NCI-H146 treated with DMSO at 0.1 percent for 48 hours (cell line): ENCODE measurements at regions not wholly inside any gene's neighbourhood (a gene's known extent, or its start where the extent isn't known, plus 50 kb on each side); places are given as distances from the start of the nearest gene placed in this dataset.

Source experiments
- DNase-seq: peaks from one replicate; lab custom pipeline; 2025; ENCODE audit not compliant: unreplicated experiment; lab: John Stamatoyannopoulos, UW

DNA sequence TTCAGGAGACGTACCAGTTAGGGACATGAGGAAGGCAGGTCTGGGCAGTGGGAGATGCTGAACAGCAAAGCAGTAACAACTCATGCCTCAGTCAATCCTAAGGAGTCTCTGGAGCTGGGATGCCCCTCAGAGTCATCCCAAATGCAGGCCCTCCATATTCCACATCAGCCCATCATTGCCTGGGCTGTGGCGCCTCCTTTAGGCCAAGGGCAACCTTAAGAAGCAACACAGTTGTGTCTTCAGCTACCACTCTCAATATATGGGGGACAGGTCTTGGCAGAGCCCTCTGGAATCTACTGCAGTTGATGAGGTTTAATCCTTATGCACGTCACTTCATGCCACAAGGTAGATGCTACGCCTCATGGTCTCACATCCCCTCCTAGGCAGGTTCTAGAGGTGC lies 682.0 kb upstream of the RAB6C start:
- DNase-seq = no peak

DNA sequence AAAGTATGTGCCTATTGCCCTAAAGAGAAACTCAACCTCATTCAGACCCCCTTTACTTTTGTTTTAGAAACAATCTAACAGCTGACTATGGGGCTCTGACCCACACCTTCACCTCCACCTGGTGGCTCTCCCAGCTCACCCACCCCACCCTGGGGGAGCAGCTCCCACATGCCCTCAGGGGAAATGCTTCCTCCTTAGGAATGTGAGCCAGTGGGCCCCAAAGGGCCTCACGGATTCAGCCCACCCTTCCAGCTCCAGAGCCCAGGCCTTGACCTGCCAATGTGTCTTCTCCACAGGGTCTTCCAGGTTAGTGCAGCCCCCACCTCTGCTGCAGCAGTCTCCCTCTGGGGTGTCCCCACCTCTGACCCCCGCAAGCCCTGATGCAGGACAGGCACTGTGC lies 680.1 kb upstream of the RAB6C start:
- DNase-seq = no peak

DNA sequence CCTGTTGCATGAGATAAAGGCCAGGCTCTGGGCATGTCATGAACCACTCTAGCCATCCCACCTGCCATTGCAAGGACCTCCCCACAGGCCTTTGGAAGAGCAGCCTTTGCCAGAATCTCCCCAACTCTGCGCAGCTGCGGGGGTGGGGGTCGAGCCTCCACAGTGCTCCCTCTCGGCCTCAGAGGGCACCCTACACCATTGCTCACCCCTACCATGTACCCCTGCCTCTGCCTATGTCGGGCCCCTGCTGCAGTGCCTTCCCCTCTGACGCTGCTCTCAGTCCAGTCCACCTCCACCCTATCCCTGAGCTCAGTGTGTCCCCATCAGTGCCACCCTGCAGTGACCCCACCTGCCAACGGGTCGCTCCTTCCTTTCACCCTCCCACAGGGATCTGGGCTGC lies 679.7 kb upstream of the RAB6C start:
- DNase-seq = no peak

DNA sequence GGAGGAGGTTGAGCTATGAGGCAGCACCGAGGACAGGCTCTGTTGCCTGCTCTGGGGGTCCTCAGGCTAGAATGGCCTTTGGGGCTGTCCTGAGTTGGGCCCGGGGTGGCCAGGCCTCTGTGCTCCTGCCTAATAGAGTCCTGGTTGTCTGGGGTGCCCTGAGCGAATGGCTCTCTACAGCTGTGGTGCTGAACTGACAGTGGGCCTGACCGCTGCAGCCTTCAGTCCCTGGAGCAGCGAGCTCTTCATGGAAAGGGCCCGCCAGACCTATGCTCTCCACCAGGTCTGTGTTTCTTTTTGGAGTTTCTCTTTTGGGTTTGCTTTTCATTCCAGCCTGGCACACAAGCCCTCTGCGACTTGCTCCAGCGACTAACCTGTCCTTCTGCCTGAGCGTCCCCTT lies 679.0 kb upstream of the RAB6C start:
- DNase-seq = no peak

DNA sequence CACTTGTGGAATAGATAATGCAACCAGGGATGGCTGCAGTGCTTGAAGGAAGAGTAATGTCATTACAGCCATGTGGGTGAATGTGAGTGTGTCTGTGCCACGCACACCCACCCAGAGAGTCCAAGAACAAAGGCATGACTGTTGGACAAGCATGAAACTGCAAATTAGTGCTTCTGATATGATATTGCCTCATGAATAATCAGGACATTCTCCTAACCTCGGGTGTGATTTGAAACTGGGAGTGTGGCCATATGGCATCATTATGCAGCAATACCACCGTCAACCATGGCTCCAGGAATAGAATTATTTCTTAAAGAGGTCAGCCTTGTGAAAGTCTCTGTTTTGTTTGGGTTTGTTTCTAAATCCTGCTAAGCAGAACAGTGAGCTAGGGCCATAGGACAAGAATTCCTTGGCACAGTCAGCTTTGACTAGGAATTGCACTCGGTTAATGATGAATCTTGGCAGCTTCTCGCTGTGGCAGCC lies 678.0 kb upstream of the RAB6C start:
- DNase-seq = no peak

DNA sequence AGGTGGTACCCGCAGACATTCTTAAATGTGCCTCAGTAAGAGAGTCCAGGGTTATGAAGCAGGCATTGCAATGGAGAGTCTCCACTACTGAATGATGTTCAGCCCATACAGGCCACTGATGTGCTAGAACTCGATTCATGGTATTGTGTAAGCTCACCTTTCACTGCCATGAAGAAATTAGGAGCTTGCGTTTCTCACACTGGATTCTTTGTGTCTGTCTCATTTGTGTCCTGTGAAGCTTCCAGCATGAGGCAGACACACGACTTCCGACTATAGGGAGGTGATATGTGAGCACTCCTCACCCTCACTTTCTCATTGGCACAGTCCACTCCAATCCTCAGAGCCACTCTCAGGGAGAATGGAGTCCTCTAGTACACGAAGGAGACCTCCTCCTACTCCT lies 677.4 kb upstream of the RAB6C start:
- no peak for DNase-seq

DNA sequence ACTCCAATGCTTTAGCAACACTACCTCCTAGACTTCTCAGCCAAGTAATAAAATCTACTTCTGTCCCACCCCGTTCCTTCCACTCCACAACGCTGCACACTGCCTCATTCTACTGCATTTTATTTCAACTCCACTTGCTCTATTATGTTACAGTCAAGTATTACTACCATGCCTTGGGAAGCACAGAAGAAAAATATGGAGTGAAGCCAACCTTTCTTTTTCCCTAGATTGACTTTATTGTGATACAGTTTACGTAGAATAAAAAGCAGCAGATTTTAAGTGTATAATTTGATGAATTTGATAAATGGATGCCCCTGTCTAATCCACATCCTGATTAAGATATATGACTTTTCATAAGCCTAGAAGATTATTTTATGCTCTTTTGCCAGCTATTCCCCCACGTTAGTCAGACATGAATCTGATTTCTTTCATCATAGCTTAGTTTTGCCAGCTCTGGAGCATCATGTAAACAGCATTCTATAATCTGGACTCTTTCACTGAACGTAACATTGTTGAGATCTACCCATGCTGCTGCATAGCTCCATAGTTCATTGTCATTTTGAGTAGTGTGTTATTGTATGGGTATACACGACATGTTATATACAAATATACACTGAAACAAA lies 676.8 kb upstream of the RAB6C start:
- no peak for DNase-seq

DNA sequence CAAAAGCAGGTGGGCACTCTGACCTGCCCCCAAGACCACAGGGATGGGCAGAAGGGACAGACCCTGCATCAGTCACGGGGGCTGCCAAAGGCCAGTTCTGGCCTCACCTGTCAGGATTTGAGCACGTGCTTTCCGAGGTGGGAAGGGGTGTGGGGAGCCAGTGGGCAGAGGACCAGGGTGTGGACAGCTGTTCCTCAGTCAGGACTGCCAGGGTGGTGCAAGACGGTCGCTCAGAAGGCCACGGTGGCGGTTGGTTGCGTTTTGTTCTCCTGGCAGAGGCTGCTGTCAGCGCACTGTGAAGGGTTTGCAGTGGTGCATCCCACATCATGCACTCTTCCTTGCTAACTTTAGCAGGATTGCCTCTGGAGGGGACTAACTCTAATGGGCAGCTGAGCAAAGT lies 665.3 kb upstream of the RAB6C start:
- no peak for DNase-seq

DNA sequence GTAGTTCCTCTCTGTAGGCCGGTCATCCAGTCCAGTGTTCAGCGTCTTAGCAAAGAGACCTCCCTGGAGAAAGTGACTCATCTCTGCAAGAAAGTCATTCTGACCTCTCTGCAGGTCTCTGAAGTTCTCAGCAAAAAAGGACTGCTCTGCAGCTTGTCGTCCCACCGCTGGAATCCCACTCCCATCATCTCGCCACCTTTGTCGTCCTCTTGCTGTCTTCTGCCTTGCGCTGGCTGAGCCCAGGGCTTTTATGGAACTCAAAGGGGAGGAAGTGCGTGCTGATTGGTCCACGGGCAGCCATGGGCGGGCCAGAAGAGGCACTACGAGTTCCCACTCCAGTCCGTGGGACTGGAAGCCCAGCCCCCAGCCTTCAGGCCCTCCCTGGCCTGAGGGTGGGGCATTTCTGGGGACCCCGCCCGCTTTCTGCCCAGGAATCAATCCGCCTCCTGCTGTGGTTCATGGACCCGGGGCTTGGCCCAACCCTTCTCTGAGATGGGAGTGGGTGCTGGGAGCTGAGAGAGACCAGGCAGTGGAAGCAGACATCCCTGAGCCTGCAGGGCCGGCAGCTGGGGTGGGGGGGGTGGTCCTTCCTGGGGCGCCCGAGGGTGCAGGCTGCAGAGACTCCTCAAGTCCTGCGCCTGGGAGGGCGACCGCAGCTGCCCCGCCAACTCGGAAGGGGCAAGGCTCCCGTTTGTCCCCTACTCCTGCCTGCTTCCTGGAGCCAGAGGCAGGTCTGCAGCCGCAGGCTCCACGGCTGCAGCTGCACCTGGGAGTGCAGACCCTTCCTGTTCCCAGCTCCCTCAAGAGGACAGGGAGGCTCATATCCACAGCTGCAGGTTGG lies 660.7 kb upstream of the RAB6C start:
- DNase-seq = no peak

DNA sequence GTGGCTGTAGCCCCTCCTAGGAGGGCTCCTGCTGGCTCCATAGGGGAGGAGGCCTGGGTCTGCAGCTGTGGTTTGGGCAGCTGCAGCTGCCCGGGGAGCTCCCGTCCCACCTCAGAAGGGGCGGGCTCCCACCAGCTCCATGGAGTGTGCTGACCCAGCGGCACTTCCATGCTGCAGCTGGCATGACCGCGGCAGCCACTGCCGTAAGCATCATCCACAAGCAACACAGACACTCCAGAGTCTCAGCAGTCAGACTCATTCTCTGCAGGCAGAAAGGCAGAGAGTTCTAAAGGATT lies 660.1 kb upstream of the RAB6C start:
- DNase-seq = no peak

DNA sequence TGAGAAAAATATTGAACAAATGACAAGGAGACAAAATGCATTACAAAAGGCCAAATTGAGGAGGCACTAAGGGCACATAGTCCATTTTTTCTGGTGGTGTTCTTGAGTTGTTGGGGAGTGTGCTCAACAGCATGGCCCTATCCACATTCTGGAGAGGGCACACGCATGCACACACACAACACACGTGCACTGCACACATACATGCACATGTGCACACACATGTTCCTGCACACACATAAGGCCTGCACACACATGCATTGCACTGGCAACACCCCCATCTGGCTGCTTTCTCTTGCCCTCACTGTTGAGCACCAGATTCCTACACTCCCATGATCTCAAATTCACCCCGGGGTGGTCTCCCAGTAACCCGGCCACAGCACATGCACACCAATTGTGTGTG lies 659.2 kb upstream of the RAB6C start:
- no peak for DNase-seq

DNA sequence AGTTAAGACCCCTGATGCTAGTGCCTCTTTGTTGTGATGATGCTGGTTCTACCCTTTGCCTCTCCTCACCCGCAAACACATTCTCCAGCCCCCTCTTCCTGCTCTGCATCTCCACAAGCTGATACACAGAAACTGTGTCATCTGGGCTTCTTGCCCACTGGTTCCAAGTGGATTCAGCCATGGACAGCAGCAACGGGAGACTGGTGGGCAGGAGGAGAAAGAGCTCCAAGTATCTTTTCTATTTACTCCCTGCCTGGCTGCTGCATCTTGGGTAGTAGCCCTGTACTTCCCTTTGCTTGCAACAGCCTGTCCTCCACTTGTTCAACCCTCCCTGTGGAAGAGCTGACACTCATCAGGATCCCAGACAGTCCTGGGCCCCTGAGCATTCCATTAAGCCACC lies 655.1 kb upstream of the RAB6C start:
- no peak for DNase-seq

DNA sequence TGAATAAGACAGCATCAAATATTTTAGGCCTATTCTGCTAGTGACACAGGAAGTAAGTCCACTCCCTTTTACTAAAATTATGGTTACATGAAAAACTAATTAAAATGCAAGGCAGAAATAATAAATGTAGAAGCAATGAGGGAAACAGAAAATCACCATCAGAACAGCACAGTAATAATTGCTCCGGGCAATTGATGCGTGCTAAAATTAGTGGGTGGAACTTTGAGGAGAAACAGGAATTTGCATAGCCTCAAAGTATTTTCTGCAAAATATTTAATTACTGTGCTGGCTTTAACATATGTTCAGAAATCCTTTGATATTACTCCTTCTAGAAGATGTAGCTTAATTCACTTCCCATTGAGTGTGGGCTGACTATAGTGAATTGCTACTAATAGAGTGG lies 654.3 kb upstream of the RAB6C start:
- DNase-seq = no peak

DNA sequence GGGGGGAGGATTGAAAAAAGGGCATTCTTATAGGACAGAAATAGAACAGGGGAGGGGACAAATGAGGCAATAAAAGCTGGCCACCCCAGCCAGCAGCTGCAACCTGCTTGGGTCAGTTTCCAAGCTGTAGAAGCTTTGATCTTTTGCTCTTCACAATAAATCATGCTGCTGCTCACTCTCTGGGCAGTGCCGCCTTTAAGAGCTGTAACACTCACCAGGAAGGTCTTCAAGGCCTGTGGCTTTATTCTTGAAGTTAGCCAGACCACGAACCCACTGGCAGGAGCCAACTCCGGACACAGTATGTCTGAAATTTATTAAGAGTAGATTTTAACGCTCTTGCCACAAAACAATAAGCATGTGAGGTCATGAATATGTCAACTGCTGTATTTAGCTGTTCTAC lies 649.9 kb upstream of the RAB6C start:
- no peak for DNase-seq

DNA sequence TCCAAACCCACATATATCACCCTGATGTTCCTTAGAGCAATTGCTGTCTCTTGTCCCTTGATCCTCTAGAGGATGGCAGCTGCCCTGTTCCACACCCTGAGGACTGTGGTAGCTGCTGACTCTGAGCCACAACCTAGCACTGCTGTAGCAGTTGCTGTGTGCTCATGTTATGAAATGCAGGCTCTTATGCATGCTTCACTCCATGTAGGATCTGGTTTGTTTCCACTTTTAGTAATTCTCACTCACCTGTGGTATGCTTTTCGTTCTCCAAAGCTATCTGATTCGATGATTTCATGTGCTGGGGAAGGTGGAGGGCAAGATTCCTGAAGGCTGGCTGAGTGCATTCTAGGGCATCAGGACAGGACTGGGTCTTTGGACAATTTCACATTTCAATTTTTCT lies 649.0 kb upstream of the RAB6C start:
- no peak for DNase-seq

DNA sequence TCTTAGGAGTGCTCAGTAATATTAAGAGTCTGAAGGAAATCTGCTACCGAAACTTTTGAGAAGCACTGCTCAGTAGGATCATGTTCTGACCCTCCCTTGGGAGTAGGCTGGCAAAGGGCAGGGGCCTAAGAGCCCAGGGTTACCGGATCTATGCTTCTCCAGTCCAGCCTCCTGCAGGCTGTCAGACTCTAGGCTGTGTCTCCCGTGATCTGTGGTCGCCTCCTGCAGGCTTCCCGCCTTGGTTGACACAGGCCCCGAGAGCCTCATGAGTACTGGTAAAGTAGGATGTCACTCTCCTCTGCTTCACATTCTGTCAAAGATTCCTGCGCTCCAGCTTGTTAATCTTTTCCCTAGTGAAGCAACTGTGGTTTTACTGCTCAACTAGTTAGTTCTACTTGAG lies 647.8 kb upstream of the RAB6C start:
- no peak for DNase-seq

DNA sequence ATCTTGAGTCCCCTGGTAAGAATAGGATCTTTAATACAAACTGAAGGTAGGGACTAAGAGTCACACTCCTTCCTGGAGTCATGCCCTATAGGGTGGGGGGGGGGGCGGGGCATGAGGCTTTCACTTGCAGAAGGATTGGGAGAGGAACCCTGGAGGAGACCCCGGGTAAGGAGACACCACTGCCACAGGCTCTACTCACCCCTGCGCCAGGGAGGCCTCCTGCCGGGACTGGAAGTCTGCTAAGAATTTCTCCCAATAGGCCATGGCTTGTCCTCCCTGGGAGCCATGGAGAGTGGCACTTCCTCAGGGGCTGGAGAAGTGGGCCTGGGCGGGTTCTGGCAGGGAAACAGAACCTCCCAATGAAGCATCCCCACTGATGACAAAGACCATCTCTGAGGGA lies 645.3 kb upstream of the RAB6C start:
- DNase-seq = no peak

DNA sequence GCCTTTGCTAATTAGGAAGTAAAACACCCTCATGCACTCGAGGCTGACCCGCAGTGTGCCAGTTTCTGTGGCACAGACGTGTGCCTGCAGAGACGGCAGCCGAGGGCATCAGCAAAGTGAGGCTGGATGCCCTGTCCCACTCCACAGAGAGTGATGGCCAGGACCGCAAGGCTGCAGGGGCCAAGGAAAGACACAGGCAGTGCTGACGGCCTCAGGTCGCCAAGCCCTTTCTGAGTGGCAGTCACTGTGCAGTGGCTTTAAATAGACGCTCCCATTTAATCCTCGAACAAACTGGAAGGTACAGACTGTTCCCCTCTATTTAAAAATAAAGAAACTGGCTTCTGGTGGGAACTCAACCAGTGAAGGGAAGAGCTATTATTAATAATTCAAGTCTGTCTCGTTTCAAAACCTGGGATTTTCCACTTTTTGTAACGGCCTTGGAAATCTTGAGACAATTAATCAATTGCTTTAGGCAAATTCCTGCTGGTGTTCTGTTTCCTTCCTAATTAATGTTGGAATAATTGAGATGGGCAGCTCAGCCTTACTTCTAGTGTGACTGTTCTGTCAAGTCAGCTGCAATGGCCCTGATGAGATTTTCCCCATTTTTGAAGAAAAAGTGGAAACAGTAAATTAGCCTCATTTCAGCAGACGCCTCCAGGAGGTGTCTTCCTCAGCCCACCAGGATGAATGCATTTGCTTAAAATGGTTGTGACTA lies 644.6 kb upstream of the RAB6C start:
- DNase-seq = no peak

DNA sequence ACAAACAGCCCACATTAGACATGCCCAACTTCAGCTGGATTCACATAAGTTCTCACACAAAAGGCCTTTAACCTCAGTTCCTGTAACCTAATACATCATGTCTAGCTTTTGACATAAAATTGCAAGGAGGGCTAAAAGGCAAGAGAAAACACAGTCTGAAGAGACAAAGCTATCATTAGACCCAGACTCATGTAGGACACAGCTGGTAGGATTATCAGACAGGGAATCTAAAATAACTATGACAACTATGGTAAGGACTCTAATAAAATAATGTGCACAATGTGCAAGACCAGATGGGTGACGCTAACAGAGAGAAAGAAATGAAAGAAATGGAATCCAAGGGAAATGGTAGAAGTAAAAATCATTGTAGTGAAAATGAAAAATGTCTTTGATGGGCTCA lies 643.2 kb upstream of the RAB6C start:
- DNase-seq = no peak

DNA sequence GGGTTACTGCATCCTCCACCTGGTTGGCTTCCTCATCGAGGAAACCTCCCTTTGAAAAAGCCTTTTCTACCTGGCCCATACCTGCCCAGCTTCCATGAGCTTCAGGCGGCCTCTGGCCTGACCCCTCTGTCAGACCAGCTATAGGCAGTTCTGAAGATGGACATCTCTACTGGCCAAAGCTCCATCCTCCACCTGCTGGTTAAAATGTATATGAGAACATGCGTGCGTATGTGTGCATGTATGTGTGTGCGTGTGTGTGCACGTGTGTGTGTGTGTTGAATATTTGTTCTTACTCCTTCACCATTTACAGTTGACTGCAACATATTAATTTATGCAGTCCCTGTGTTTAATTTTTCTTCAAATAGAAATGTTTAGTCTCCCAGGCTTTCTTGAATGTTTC lies 642.4 kb upstream of the RAB6C start:
- DNase-seq = no peak

DNA sequence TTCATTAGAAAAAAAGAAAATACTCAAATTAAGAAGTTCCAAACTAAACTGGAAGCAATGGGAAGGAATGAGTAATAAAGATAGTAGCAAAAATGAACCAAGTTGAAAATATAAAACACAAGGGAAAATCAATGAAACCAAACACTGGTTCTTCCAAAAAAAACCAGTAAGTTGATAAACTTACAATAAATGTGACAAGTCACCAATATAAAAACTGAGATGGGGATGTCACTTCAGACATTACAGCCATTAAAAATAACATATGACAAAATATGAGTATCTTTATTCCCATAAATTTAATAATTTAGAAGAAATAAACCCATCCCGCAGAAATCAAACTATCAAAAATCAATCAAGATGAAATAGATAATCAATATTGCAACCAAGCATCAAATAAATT lies 633.9 kb upstream of the RAB6C start:
- DNase-seq = no peak

DNA sequence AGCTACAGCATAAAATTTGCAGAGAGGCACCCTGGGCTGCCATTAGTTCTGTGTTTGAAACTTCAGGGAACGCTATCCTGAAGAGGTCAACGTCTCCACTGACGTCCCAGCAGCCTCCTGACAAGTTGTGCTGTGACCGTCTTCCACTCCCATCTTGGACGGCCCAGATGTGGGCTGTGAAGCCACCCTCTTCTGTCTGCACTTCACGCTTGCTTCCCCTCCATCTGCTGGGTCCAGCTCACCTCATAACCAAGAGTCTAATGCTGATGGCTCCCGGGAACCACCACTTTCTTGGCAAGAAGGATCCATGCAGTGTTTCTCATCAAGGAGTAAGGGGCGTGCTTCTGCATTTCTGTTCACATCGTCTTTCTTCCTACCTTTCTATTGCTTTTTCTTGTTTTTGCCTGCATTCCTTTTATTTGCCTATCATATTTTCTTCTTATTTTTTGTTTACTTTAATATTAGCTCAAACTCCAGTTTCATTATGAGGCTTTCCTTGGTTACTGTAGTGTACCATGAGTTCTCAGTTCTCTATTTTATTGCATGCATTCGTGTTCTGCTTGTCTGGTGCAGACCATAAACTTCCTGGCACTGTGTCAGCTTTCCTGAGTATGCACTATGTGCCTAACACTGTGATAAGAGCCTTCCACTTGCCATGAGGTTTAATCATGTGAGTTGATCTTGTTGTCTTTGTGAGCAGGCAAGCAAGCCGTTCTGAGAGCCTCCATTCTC lies 631.8 kb upstream of the RAB6C start:
- no peak for DNase-seq
